ENCODE measurements at regions not wholly inside any gene's neighbourhood (a gene's known extent, or its start where the extent isn't known, plus 50 kb on each side); places are given as distances from the start of the nearest gene placed in this dataset.

DNA sequence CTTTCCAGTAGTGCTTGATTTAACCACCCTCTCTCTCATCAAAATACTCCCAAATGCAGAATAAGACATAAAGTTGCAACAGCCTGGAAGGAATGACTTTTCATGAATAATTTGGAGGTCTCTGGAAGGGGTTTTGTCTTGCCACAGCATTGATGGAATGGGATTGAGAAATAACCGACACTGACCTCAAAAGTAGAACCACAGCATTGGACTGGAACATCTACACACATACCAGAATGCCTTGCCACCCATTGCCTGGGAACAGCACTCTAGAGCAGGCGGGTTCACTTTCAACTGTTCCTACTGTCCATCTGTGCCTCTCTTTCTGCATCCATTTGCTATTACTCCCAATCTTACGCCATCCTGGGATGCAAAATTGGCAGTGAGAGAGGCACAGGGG lies 149.1 kb upstream of the USP24 start:
- no peak overlapping the region for H3K27ac ChIP-seq (ENCODE audit: extremely low read length, insufficient read depth, low read length)
- no peaks in the 10 kb centered on the region for H3K4me1 ChIP-seq (ENCODE audit: insufficient read depth, low read length)
- DNase-seq (ENCODE audit: low spot score): no peak
- BruUV-seq (replicated peaks): no TSS peak
- H3K27me3 ChIP-seq (ENCODE audit: control insufficient read depth in 1 of 2, insufficient read depth in 2 of 2, low read length in 2 of 2): peaks cover 0 to 6% of the 10 kb centered on the region in 2 experiments; a peak in 2 of 5 replicates
- H2AFZ ChIP-seq (ENCODE audit: low read length): no peak overlapping the region
- 2% methylated on average over 3 of the region's 3 CpGs for WGBS (ENCODE audit: low lambda C conversion rate)
- no peak overlapping the region for H3K4me2 ChIP-seq (ENCODE audit: low read depth, low read length)
- no peak for TF ChIP-seq ZFAT (CRISPR knock-in tag; conservative IDR thresholded peaks at IDR 0.05)
- TF ChIP-seq RBM22 (optimal IDR thresholded peaks at IDR 0.05; ENCODE audit: low read length): no peak
- no peak for TF ChIP-seq REXO4 (CRISPR knock-in tag; IDR thresholded peaks at IDR 0.05; ENCODE audit: borderline replicate concordance)
- TF ChIP-seq ZNF7 (CRISPR knock-in tag; IDR thresholded peaks at IDR 0.05): no peak
- no peak for TF ChIP-seq ZNF33A (CRISPR knock-in tag; IDR thresholded peaks at IDR 0.05; ENCODE audit: borderline replicate concordance)
- TF ChIP-seq SATB2 (CRISPR knock-in tag; IDR thresholded peaks at IDR 0.05): no peak
- TF ChIP-seq KLF13 (CRISPR knock-in tag; IDR thresholded peaks at IDR 0.05): no peak
- no peak for TF ChIP-seq ZNF878 (CRISPR knock-in tag; IDR thresholded peaks at IDR 0.05)
- FAIRE-seq: no peak
- POLR2A ChIA-PET: no interaction called here
- no peaks in the 10 kb centered on the region for H3K36me3 ChIP-seq (replicated peaks in 1 of 2; ENCODE audit: control insufficient read depth in 1 of 2, insufficient read depth in 2 of 2, low read length in 2 of 2)
- peaks cover 7% of the 10 kb centered on the region; the same call in 1 of the 2 replicates for H3K9me3 ChIP-seq (ENCODE audit: low read length)
- no peaks in the 10 kb centered on the region for H3K79me2 ChIP-seq (ENCODE audit: insufficient read depth, low read length)
- CTCF ChIA-PET (ENCODE audit: low intra/inter-chr PET ratio, low total read pairs): no interaction called here
- H3K4me3 ChIP-seq (replicated peaks in 1 of 3; ENCODE audit: insufficient read depth in 1 of 3, low read depth in 2 of 3, low read length in 3 of 3): no peak overlapping the region
- intact Hi-C loops (cut with micrococcal nuclease; ENCODE audit: unreplicated experiment): no loop called here
- no peak overlapping the region for H3K9ac ChIP-seq (ENCODE audit: insufficient read depth, low read depth, low read length)
- in situ Hi-C loops (cut with HindIII; ENCODE audit: extremely low pct_ligation_motif_present, low pct_unique_long_range_greater_than_20kb): no loop called here
- no peak for ATAC-seq
- H4K20me1 ChIP-seq (ENCODE audit: insufficient read depth, low read length): no peaks in the 10 kb centered on the region

DNA sequence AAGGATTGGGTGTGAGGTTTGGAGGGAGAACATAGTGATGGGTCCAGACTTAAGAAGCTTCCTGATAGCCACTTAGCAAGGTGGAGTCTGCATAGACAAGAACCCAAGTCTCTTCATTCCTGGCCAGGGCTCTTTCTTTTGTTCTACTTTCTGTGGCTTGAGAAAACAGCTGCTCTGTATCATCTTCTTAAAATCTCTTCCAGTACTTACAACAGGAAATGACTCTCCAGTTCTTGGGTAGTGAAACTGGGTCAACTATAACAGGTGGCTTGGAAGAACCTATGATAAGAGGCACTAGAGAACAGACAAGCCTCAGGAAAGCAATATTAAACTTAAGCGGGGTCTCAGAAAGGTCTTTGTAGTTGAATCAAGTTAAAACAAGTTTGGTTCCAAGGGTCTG lies 148.1 kb upstream of the USP24 start:
- no peak overlapping the region for H3K4me3 ChIP-seq (replicated peaks in 1 of 3; ENCODE audit: insufficient read depth in 1 of 3, low read depth in 2 of 3, low read length in 3 of 3)
- no peaks in the 10 kb centered on the region for H3K79me2 ChIP-seq (ENCODE audit: insufficient read depth, low read length)
- CTCF ChIA-PET (ENCODE audit: low intra/inter-chr PET ratio, low total read pairs): no interaction called here
- H3K27ac ChIP-seq (ENCODE audit: extremely low read length, insufficient read depth, low read length): no peak overlapping the region
- in situ Hi-C loops (cut with HindIII; ENCODE audit: extremely low pct_ligation_motif_present, low pct_unique_long_range_greater_than_20kb): no loop called here
- no peak for ATAC-seq
- intact Hi-C loops (cut with micrococcal nuclease; ENCODE audit: unreplicated experiment): no loop called here
- H3K4me2 ChIP-seq (ENCODE audit: low read depth, low read length): no peak overlapping the region
- no peaks in the 10 kb centered on the region for H3K36me3 ChIP-seq (replicated peaks in 1 of 2; ENCODE audit: control insufficient read depth in 1 of 2, insufficient read depth in 2 of 2, low read length in 2 of 2)
- no TSS peak for BruUV-seq (replicated peaks)
- peaks cover 4% of the 10 kb centered on the region; the same call in 1 of the 2 replicates for H3K9me3 ChIP-seq (ENCODE audit: low read length)
- POLR2A ChIA-PET: no interaction called here
- no peak overlapping the region for H3K9ac ChIP-seq (ENCODE audit: insufficient read depth, low read depth, low read length)
- H3K4me1 ChIP-seq (ENCODE audit: insufficient read depth, low read length): no peaks in the 10 kb centered on the region
- no peak overlapping the region for H2AFZ ChIP-seq (ENCODE audit: low read length)
- WGBS (ENCODE audit: low lambda C conversion rate): 52% methylated on average over 1 of the region's 1 CpG
- no peak for FAIRE-seq
- H4K20me1 ChIP-seq (ENCODE audit: insufficient read depth, low read length): no peaks in the 10 kb centered on the region
- no peak for DNase-seq (ENCODE audit: low spot score)
- peaks cover 0 to 6% of the 10 kb centered on the region in 2 experiments; a peak in 2 of 5 replicates for H3K27me3 ChIP-seq (ENCODE audit: control insufficient read depth in 1 of 2, insufficient read depth in 2 of 2, low read length in 2 of 2)
- no peak for TF ChIP-seq ZNF432 (CRISPR knock-in tag; IDR thresholded peaks at IDR 0.05; ENCODE audit: borderline replicate concordance)
- TF ChIP-seq HNRNPH1 (optimal IDR thresholded peaks at IDR 0.05; ENCODE audit: low read depth, low read length): no peak
- TF ChIP-seq MAFK (conservative IDR thresholded peaks at IDR 0.05 in 1 of 2, IDR thresholded peaks at IDR 0.05 in 1 of 2; ENCODE audit: low read length in 2 of 2): no peak
- TF ChIP-seq, protein P1, sequence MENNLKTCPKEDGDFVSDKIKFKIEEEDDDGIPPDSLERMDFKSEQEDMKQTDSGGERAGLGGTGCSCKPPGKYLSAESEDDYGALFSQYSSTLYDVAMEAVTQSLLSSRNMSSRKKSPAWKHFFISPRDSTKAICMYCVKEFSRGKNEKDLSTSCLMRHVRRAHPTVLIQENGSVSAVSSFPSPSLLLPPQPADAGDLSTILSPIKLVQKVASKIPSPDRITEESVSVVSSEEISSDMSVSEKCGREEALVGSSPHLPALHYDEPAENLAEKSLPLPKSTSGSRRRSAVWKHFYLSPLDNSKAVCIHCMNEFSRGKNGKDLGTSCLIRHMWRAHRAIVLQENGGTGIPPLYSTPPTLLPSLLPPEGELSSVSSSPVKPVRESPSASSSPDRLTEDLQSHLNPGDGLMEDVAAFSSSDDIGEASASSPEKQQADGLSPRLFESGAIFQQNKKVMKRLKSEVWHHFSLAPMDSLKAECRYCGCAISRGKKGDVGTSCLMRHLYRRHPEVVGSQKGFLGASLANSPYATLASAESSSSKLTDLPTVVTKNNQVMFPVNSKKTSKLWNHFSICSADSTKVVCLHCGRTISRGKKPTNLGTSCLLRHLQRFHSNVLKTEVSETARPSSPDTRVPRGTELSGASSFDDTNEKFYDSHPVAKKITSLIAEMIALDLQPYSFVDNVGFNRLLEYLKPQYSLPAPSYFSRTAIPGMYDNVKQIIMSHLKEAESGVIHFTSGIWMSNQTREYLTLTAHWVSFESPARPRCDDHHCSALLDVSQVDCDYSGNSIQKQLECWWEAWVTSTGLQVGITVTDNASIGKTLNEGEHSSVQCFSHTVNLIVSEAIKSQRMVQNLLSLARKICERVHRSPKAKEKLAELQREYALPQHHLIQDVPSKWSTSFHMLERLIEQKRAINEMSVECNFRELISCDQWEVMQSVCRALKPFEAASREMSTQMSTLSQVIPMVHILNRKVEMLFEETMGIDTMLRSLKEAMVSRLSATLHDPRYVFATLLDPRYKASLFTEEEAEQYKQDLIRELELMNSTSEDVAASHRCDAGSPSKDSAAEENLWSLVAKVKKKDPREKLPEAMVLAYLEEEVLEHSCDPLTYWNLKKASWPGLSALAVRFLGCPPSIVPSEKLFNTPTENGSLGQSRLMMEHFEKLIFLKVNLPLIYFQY (CRISPR knock-in tag; IDR thresholded peaks at IDR 0.05; ENCODE audit: borderline replicate concordance): no peak
- TF ChIP-seq, protein P2, sequence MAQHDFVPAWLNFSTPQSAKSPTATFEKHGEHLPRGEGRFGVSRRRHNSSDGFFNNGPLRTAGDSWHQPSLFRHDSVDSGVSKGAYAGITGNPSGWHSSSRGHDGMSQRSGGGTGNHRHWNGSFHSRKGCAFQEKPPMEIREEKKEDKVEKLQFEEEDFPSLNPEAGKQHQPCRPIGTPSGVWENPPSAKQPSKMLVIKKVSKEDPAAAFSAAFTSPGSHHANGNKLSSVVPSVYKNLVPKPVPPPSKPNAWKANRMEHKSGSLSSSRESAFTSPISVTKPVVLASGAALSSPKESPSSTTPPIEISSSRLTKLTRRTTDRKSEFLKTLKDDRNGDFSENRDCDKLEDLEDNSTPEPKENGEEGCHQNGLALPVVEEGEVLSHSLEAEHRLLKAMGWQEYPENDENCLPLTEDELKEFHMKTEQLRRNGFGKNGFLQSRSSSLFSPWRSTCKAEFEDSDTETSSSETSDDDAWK (CRISPR knock-in tag; IDR thresholded peaks at IDR 0.05): no peak
- no peak for TF ChIP-seq JDP2 (CRISPR knock-in tag; IDR thresholded peaks at IDR 0.05; ENCODE audit: borderline replicate concordance)
